Tibial nerve (tissue), 4 donors: ENCODE measurements at regions not wholly inside any gene's neighbourhood (a gene's known extent, or its start where the extent isn't known, plus 50 kb on each side); places are given as distances from the start of the nearest gene placed in this dataset.

Experiments used
- DNase-seq, 2 donors: peaks; one replicate each; pipeline ENCODE4 v3.0.0-alpha.2; 2019; ENCODE audit warnings: low spot score in 2 of 2
- H3K27ac ChIP-seq, 4 donors: fragments of 200-600 bp; sonication (generic) in 3 of 4; one replicate each; pipeline ENCODE4 v1.5.1; 2017 to 2019; ENCODE audit warnings: mild to moderate bottlenecking in 1 of 4
- H3K27me3 ChIP-seq, 2 donors: fragments of 200-600 bp; sonication (generic) in 1 of 2; one replicate each; pipeline versions ENCODE4 v1.5.1 to v1.6.0; 2017 to 2019
- H3K36me3 ChIP-seq, 3 donors: fragments of 200-600 bp; sonication (generic); one replicate each; pipeline ENCODE4 v1.5.1; 2018 to 2019
- H3K4me1 ChIP-seq, 4 donors: fragments of 200-600 bp; sonication (generic) in 3 of 4; one replicate each; pipeline ENCODE4 v1.5.1; 2017 to 2019
- H3K4me3 ChIP-seq, 4 donors: fragments of 200-600 bp; sonication (generic) in 3 of 4; one replicate each; pipeline ENCODE4 v1.5.1; 2017 to 2019; ENCODE audit warnings: mild to moderate bottlenecking in 1 of 4, moderate library complexity in 1 of 4
- H3K9me3 ChIP-seq, 4 donors: fragments of 200-600 bp; sonication (generic) in 3 of 4; one replicate each; pipeline ENCODE4 v1.5.1; 2017 to 2019
- EP300 ChIP-seq, 2 donors: sonication (generic); formaldehyde crosslinking; IDR thresholded peaks; one replicate each; pipeline ENCODE4 v1.6.1; 2017; ENCODE audit warnings: antibody characterized with exemption in 2 of 2, mild to moderate bottlenecking in 1 of 2
- POLR2A ChIP-seq, 2 donors: fragments of 450-650 bp; IDR thresholded peaks; one replicate each; pipeline ENCODE4 v1.6.1; 2017; ENCODE audit warnings: antibody characterized with exemption in 2 of 2, mild to moderate bottlenecking in 2 of 2, moderate library complexity in 2 of 2
- WGBS, 2 donors: methylation state at CpG; one replicate each; pipeline ENCODE4 v1.1.5; 2018; 5-methylcytosine and 5-hydroxymethylcytosine counted together
- TF ChIP-seq, protein P1 (sequence below), 5 experiments: fragments of 200-600 bp in 3 of 5; fragments of 450-650 bp in 2 of 5; sonication (generic) in 3 of 5; IDR thresholded peaks; one replicate each; pipeline ENCODE4 v1.5.1; 2016 to 2019; ENCODE audit warnings: antibody characterized with exemption in 5 of 5, mild to moderate bottlenecking in 3 of 5, moderate library complexity in 2 of 5

- Histone ChIP-seq H3K9me3 (no peaks in the 10 kb centered on the region), H3K36me3 (no peaks in the 10 kb centered on the region), H3K27ac (no peak overlapping the region), H3K4me3 (no peak overlapping the region), H3K4me1 (no peaks in the 10 kb centered on the region), H3K27me3 (no peaks in the 10 kb centered on the region)
- WGBS, 2 donors = 83 to 89% methylated on average over 2 of the region's 2 CpGs
- no peak for DNase-seq
- TF ChIP-seq, protein P1, sequence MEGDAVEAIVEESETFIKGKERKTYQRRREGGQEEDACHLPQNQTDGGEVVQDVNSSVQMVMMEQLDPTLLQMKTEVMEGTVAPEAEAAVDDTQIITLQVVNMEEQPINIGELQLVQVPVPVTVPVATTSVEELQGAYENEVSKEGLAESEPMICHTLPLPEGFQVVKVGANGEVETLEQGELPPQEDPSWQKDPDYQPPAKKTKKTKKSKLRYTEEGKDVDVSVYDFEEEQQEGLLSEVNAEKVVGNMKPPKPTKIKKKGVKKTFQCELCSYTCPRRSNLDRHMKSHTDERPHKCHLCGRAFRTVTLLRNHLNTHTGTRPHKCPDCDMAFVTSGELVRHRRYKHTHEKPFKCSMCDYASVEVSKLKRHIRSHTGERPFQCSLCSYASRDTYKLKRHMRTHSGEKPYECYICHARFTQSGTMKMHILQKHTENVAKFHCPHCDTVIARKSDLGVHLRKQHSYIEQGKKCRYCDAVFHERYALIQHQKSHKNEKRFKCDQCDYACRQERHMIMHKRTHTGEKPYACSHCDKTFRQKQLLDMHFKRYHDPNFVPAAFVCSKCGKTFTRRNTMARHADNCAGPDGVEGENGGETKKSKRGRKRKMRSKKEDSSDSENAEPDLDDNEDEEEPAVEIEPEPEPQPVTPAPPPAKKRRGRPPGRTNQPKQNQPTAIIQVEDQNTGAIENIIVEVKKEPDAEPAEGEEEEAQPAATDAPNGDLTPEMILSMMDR (IDR thresholded peaks at IDR 0.05) = no peak
- TF ChIP-seq EP300 (IDR thresholded peaks at IDR 0.05) = no peak
- TF ChIP-seq POLR2A (IDR thresholded peaks at IDR 0.05) = no peak
These were observed 448.4 kb upstream of the COBL start for GRCh38 chr7:51764976-51765375.

DNA sequence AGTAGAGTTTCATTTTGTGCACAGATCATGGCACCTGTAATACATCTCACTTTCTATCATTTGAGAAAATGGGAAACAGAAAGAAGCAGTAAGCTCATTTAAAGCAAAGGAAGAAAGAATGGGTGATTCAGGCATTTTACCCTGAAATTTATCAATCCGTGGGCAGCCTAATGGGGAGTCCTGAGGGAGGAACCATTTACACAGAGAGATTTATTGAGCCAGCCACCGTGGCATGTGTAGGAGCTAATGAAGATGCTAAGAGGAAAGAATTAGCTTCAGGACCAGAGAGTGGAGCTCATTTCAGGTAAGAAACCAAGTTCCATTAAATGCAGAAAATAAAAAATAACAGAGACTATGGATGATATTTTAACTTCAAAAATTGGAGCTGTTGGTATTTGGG, 443.4 kb upstream of the COBL start:
- no peaks in the 10 kb centered on the region for H3K36me3 ChIP-seq
- H3K4me1 ChIP-seq = no peaks in the 10 kb centered on the region
- H3K9me3 ChIP-seq = no peaks in the 10 kb centered on the region
- no peak overlapping the region for H3K4me3 ChIP-seq
- no peaks in the 10 kb centered on the region for H3K27me3 ChIP-seq
- WGBS, 2 donors = 43 to 53% methylated on average over 2 of the region's 2 CpGs
- no peak overlapping the region for H3K27ac ChIP-seq
- no peak for TF ChIP-seq EP300 (IDR thresholded peaks at IDR 0.05)
- no peak for TF ChIP-seq POLR2A (IDR thresholded peaks at IDR 0.05)
- TF ChIP-seq, protein P1 (IDR thresholded peaks at IDR 0.05) = no peak
- no peak for DNase-seq

DNA sequence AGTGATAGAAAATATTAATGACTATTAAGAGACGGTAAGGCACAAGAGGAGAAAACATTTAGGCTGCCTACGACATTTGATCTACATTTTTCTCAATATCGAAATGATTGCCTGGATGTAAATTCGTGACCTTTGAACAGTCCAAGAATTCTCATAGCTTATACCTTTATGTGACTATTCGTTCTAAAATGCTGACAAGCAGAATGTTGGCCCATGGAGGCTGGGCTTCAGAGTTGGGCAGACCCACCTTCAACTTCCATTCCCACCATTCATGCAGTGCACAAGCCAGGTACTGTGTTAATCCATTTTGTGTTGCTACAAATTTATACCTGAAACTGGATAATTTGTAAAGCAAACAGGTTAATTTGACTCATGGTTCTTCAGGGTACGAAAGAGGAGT, 441.4 kb upstream of the COBL start:
- Histone ChIP-seq H3K9me3 (no peaks in the 10 kb centered on the region), H3K4me1 (no peaks in the 10 kb centered on the region), H3K27me3 (no peaks in the 10 kb centered on the region), H3K4me3 (no peak overlapping the region), H3K36me3 (no peaks in the 10 kb centered on the region), H3K27ac (no peak overlapping the region)
- no peak for TF ChIP-seq POLR2A (IDR thresholded peaks at IDR 0.05)
- TF ChIP-seq, protein P1 (IDR thresholded peaks at IDR 0.05) = no peak
- TF ChIP-seq EP300 (IDR thresholded peaks at IDR 0.05) = no peak
- 82 to 86% methylated on average over 6 of the region's 6 CpGs for WGBS, 2 donors
- no peak for DNase-seq

GRCh38 chr7:51732951-51733350, 416.3 kb upstream of the COBL start:
- Histone ChIP-seq H3K36me3 (no peaks in the 10 kb centered on the region), H3K4me1 (no peaks in the 10 kb centered on the region), H3K27ac (no peak overlapping the region), H3K4me3 (no peak overlapping the region), H3K9me3 (peaks cover 0 to 17% (median 0%) of the 10 kb centered on the region in 4 donors), H3K27me3 (no peaks in the 10 kb centered on the region)
- no peak for TF ChIP-seq EP300 (IDR thresholded peaks at IDR 0.05)
- TF ChIP-seq, protein P1 (IDR thresholded peaks at IDR 0.05) = no peak
- TF ChIP-seq POLR2A (IDR thresholded peaks at IDR 0.05) = no peak
- no peak for DNase-seq

- H3K4me3 ChIP-seq = no peak overlapping the region
- no peaks in the 10 kb centered on the region for H3K4me1 ChIP-seq
- no peaks in the 10 kb centered on the region for H3K36me3 ChIP-seq
- WGBS, 2 donors = 52 to 55% methylated on average over 5 of the region's 5 CpGs
- peaks cover 0 to 17% (median 0%) of the 10 kb centered on the region in 4 donors for H3K9me3 ChIP-seq
- no peak for DNase-seq
- H3K27ac ChIP-seq = no peak overlapping the region
- TF ChIP-seq, protein P1 (IDR thresholded peaks at IDR 0.05) = no peak
- TF ChIP-seq EP300 (IDR thresholded peaks at IDR 0.05) (no peak), POLR2A (IDR thresholded peaks at IDR 0.05) (no peak)
- no peaks in the 10 kb centered on the region for H3K27me3 ChIP-seq
These were observed 415.5 kb upstream of the COBL start for GRCh38 chr7:51732116-51732515.
